CD4-positive, alpha-beta T cell (primary cell): ENCODE measurements at regions not wholly inside any gene's neighbourhood (a gene's known extent, or its start where the extent isn't known, plus 50 kb on each side); places are given as distances from the start of the nearest gene placed in this dataset.

ENCODE experiments used
- ATAC-seq: fragments of 200-7000 bp; cut with Tn5 transposase; one replicate; pipeline ENCODE4 v1.10.0; 2022; ENCODE audit warnings: mild to moderate bottlenecking; ENCODE audit not compliant: poor library complexity
- CTCF ChIA-PET: fragments of 350-600 bp; sonication (Branson Sonifier 250); formaldehyde crosslinking; loops from one replicate; lab custom pipeline; 2021; ENCODE audit warnings: antibody characterized with exemption, inconsistent platforms; lab: Charles Lee
- POLR2A ChIA-PET: fragments of 350-600 bp; sonication (Branson Sonifier 250); formaldehyde crosslinking; loops from one replicate; lab custom pipeline; 2021; ENCODE audit warnings: antibody characterized with exemption, inconsistent platforms; lab: Charles Lee
- DNase-seq, 14 experiments: peaks; one replicate each; pipeline ENCODE4 v3.0.0-alpha.2; 2013 to 2020; ENCODE audit warnings: mixed read lengths in 2 of 14
- H3K27ac ChIP-seq, 2 donors: one replicate each; pipeline versions ENCODE4 v1.5.1 to v1.7.0; 2013; ENCODE audit warnings: low read length in 2 of 2, low read depth in 1 of 2, mild to moderate bottlenecking in 1 of 2
- H3K27me3 ChIP-seq, 2 experiments: 1 replicate in 1 of 2; 2 replicates in 1 of 2; pipeline versions ENCODE4 v1.6.1 to v1.7.0; 2013; ENCODE audit warnings: low read length in 2 of 2, control low read depth in 1 of 2, mild to moderate bottlenecking in 1 of 2, moderate library complexity in 1 of 2; ENCODE audit not compliant: insufficient read depth in 2 of 2, control insufficient read depth in 1 of 2
- H3K36me3 ChIP-seq: one replicate; pipeline ENCODE4 v1.6.1; 2013; ENCODE audit warnings: low read length, control low read depth; ENCODE audit not compliant: insufficient read depth
- H3K4me1 ChIP-seq: one replicate; pipeline ENCODE4 v1.6.1; 2013; ENCODE audit warnings: low read length, control low read depth; ENCODE audit not compliant: insufficient read depth
- H3K4me3 ChIP-seq: one replicate; pipeline ENCODE4 v1.5.1; 2013; ENCODE audit warnings: mild to moderate bottlenecking, low read length, moderate library complexity
- H3K9me3 ChIP-seq, 2 experiments: 1 replicate in 1 of 2; 2 replicates in 1 of 2; pipeline versions ENCODE4 v1.6.1 to v1.7.0; 2013; ENCODE audit warnings: low read length in 2 of 2, mild to moderate bottlenecking in 2 of 2, control low read depth in 1 of 2, moderate library complexity in 1 of 2; ENCODE audit not compliant: control insufficient read depth in 1 of 2, insufficient read depth in 1 of 2
- H3K27ac Mint-ChIP-seq: one replicate; pipeline ENCODE4 v1.8.0; 2020; ENCODE audit warnings: mixed read lengths
- H3K27me3 Mint-ChIP-seq: one replicate; pipeline ENCODE4 v1.8.0; 2021; ENCODE audit warnings: mixed read lengths
- H3K36me3 Mint-ChIP-seq: one replicate; pipeline ENCODE4 v1.8.0; 2021; ENCODE audit warnings: low read depth, mixed read lengths
- H3K4me1 Mint-ChIP-seq: one replicate; pipeline ENCODE4 v1.8.0; 2021; ENCODE audit warnings: low read depth, mixed read lengths
- H3K4me3 Mint-ChIP-seq: one replicate; pipeline ENCODE4 v1.8.0; 2020; ENCODE audit warnings: mild to moderate bottlenecking, mixed read lengths
- H3K9me3 Mint-ChIP-seq: one replicate; pipeline ENCODE4 v1.8.0; 2020; ENCODE audit warnings: mixed read lengths
- intact Hi-C, 2 experiments: fragments of 100-400 bp; cut with DNase I in 1 of 2; cut with micrococcal nuclease in 1 of 2; formaldehyde crosslinking; loops; one replicate each; pipeline versions ENCODE4 v1.15.1 to v1.9.0; 2023 to 2025; cut with DNase I, micrococcal nuclease
- TF ChIP-seq, protein P1 (sequence below): fragments of 200-600 bp; IDR thresholded peaks from one replicate; pipeline ENCODE4 v1.8.0; 2022; ENCODE audit warnings: antibody characterized with exemption, mild to moderate bottlenecking

DNA sequence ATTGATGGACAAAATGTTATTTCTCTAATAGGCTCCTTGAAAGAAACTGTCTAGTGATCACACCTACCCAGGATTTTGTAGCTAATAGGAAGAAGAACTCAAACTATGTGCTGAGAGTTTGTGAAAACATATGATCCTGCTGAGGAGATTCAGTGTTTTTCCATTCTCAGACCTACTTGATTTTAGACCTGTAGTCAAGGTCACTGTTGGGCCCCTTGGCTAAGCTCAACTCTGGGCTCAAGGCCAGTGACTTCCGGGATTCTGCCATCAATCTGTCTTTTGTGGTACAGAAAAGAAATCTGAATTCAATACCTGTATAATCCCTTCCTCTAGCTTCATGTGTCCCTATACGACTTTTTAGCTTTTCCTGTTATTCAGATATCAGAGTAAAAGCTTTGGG is 79.7 kb upstream of the FERD3L start:
- Mint-ChIP-seq H3K36me3 (no peaks in the 10 kb centered on the region), H3K4me1 (no peaks in the 10 kb centered on the region), H3K27me3 (no peaks in the 10 kb centered on the region), H3K4me3 (no peak overlapping the region), H3K9me3 (peaks cover 11% of the 10 kb centered on the region), H3K27ac (no peak overlapping the region)
- Histone ChIP-seq H3K36me3 (no peaks in the 10 kb centered on the region), H3K27me3 (no peaks in the 10 kb centered on the region), H3K9me3 (peaks cover 0 to 8% of the 10 kb centered on the region in 2 experiments), H3K27ac (no peak overlapping the region), H3K4me1 (no peaks in the 10 kb centered on the region), H3K4me3 (no peak overlapping the region)
- intact Hi-C loops: no loop called here
- ChIA-PET CTCF (no interaction called here), POLR2A (no interaction called here)
- TF ChIP-seq, protein P1, sequence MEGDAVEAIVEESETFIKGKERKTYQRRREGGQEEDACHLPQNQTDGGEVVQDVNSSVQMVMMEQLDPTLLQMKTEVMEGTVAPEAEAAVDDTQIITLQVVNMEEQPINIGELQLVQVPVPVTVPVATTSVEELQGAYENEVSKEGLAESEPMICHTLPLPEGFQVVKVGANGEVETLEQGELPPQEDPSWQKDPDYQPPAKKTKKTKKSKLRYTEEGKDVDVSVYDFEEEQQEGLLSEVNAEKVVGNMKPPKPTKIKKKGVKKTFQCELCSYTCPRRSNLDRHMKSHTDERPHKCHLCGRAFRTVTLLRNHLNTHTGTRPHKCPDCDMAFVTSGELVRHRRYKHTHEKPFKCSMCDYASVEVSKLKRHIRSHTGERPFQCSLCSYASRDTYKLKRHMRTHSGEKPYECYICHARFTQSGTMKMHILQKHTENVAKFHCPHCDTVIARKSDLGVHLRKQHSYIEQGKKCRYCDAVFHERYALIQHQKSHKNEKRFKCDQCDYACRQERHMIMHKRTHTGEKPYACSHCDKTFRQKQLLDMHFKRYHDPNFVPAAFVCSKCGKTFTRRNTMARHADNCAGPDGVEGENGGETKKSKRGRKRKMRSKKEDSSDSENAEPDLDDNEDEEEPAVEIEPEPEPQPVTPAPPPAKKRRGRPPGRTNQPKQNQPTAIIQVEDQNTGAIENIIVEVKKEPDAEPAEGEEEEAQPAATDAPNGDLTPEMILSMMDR: no peak
- DNase-seq (no peak), ATAC-seq (no peak)

DNA sequence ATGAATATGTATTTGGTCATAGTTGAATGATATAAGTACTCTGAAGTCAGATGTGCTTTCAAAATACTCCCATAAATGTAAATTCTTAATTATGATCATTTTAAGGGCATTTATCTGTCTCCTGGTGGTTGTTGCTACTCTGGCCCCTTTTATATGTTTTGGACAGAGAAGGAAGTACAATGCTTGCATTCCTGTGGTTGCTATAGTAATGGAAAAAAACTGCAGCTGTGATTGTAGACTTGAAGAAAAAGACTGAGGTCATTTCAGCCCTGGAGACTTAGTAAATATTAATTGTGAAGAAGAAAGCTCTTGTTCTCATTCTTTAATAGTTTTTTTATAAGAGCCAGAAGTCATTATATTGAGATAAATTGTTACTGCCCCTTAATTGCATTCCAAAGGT is 70.2 kb upstream of the FERD3L start:
- POLR2A ChIA-PET: no interaction called here
- Histone ChIP-seq H3K4me1 (no peaks in the 10 kb centered on the region), H3K27me3 (no peaks in the 10 kb centered on the region), H3K4me3 (no peak overlapping the region), H3K27ac (no peak overlapping the region), H3K36me3 (no peaks in the 10 kb centered on the region), H3K9me3 (no peaks in the 10 kb centered on the region)
- CTCF ChIA-PET: no interaction called here
- no peak overlapping the region for H3K4me3 Mint-ChIP-seq
- DNase-seq (no peak), ATAC-seq (no peak)
- no peak overlapping the region for H3K27ac Mint-ChIP-seq
- no peaks in the 10 kb centered on the region for H3K4me1 Mint-ChIP-seq
- TF ChIP-seq, protein P1: no peak
- intact Hi-C loops: no loop called here
- H3K27me3 Mint-ChIP-seq: no peaks in the 10 kb centered on the region
- no peaks in the 10 kb centered on the region for H3K36me3 Mint-ChIP-seq
- H3K9me3 Mint-ChIP-seq: peaks cover 2% of the 10 kb centered on the region

DNA sequence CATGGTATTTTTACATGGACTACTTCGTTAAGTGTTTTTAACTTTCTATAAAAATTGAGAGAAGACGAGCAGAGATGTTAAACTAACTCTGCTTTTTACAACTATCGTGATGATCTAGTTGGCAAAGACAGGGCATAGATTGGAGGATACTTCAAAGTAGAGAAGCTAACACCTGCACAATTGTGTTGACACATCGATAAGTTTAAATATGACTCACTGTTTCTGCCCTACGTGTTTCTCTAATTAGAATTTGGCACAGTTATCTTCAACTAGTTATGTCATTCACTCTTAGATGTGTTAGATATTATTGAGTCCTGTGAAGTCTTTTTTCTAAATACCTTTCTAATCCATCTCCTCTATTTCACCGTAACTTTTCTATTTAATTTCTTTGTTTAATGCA is 68.5 kb upstream of the FERD3L start:
- ChIA-PET POLR2A (no interaction called here), CTCF (no interaction called here)
- intact Hi-C loops: no loop called here
- no peaks in the 10 kb centered on the region for H3K36me3 Mint-ChIP-seq
- Histone ChIP-seq H3K36me3 (no peaks in the 10 kb centered on the region), H3K4me3 (no peak overlapping the region), H3K27ac (no peak overlapping the region), H3K9me3 (no peaks in the 10 kb centered on the region), H3K27me3 (no peaks in the 10 kb centered on the region), H3K4me1 (no peaks in the 10 kb centered on the region)
- H3K27me3 Mint-ChIP-seq: no peaks in the 10 kb centered on the region
- no peak overlapping the region for H3K27ac Mint-ChIP-seq
- TF ChIP-seq, protein P1: no peak
- no peak overlapping the region for H3K4me3 Mint-ChIP-seq
- no peak for DNase-seq
- no peaks in the 10 kb centered on the region for H3K4me1 Mint-ChIP-seq
- no peak for ATAC-seq
- H3K9me3 Mint-ChIP-seq: peaks cover 2% of the 10 kb centered on the region
